Ascending aorta (tissue), 2 donors: ENCODE measurements at regions not wholly inside any gene's neighbourhood (a gene's known extent, or its start where the extent isn't known, plus 50 kb on each side); places are given as distances from the start of the nearest gene placed in this dataset.
"Not testable (repeated sequence)": the region's sequence is repeated elsewhere in the genome, so short reads cannot be mapped to it uniquely, and the experiment has no call there.

ENCODE experiments used
- DNase-seq, 2 donors: peaks; one replicate each; pipeline ENCODE4 v3.0.0-alpha.2; 2019; ENCODE audit warnings: low spot score in 2 of 2
- H3K27ac ChIP-seq, 2 donors: fragments of 200-600 bp; sonication (generic); one replicate each; pipeline ENCODE4 v1.5.1; 2016 to 2017; ENCODE audit warnings: mild to moderate bottlenecking in 1 of 2
- H3K27me3 ChIP-seq: fragments of 200-600 bp; sonication (generic); one replicate; pipeline ENCODE4 v1.5.1; 2017
- H3K36me3 ChIP-seq, 2 donors: fragments of 200-600 bp; sonication (generic); one replicate each; pipeline ENCODE4 v1.5.1; 2016
- H3K4me1 ChIP-seq, 2 donors: fragments of 200-600 bp; sonication (generic); one replicate each; pipeline ENCODE4 v1.5.1; 2016 to 2017; ENCODE audit warnings: mild to moderate bottlenecking in 1 of 2
- H3K4me3 ChIP-seq, 2 donors: fragments of 200-600 bp; sonication (generic); one replicate each; pipeline ENCODE4 v1.5.1; 2016 to 2017; ENCODE audit warnings: mild to moderate bottlenecking in 1 of 2
- H3K9me3 ChIP-seq, 2 donors: fragments of 200-600 bp; sonication (generic); one replicate each; pipeline ENCODE4 v1.5.1; 2016
- CTCF ChIP-seq, 3 experiments: fragments of 200-600 bp in 2 of 3; fragments of 450-650 bp in 1 of 3; sonication (generic) in 2 of 3; IDR thresholded peaks; one replicate each; pipeline ENCODE4 v1.5.1; 2016 to 2019; ENCODE audit warnings: antibody characterized with exemption in 3 of 3, mild to moderate bottlenecking in 1 of 3, moderate library complexity in 1 of 3
- intact Hi-C: fragments of 100-400 bp; cut with DNase I; formaldehyde crosslinking; loops from one replicate; pipeline ENCODE4 v1.15.1; 2023

DNA sequence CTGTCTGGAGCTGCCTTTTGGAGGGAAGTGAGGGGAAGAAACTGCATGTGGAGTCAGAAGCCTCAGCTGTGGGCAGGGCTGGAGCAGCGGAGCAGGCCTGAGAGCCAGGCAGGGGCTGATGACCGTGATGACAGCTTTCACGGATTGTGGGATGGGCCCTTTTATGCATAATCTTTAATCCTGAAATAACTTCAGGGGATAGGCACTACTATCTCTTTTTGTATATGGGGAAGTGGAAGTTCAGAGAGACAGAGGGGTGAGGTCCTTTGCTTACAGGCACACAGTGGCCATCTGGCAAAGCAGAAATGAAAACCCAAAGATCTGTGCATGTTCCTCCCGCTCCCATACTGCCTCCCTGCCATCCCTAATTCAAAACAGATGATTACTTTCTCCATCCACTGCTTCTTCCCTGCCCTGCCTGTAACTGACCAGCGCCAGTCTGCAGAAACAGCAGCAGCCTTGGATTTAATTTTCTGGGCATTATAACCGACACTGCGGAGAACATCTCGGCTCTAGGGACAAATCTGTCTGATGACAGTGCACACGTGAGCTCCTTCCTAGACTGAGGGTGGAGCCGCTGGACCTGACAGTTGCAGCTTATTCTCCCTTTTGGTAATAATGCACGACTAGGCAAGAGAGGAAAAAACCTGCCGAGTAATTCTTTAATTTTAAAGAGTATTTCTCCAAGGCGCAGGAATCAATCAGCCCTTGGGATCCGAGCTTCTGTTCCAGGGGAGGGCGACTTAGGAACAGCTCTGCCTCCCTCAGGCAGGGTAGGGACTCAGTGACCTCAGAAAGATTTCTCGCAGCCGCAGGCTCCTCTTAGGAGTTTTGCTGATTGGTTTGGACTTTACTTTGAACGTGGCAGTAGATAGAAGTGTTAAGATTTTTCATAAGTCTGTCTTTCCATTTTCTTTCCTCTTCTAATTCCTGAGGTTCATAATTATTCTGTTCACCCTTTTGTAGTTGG is 95.4 kb downstream of the UTP18 start:
- no peak for TF ChIP-seq CTCF (IDR thresholded peaks at IDR 0.05)
- no peak overlapping the region for H3K27ac ChIP-seq
- DNase-seq, result no peak
- H3K4me1 ChIP-seq, result no peaks in the 10 kb centered on the region
- no peaks in the 10 kb centered on the region for H3K36me3 ChIP-seq
- intact Hi-C loops, result no loop called here
- H3K27me3 ChIP-seq, result no peaks in the 10 kb centered on the region
- no peaks in the 10 kb centered on the region for H3K9me3 ChIP-seq
- H3K4me3 ChIP-seq, result no peak overlapping the region

DNA sequence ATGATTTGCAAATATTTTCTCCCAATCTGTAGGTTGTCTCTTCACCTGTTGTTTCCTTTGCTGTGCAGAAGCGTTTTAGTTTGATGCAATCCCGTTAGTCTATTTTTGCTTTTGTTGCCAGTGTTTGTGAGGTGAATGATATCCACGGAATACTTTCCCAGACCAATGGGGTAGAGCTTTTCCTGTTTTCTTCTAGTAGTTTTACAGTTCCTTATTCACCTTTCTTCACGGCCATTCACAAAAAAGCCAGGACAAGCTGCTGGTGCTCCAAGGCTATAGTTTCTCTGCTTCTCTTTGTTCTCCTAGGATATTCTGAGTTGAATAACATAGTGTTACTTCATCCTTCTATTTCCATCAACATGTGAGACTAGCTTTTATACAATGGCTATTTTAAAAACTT is 98.7 kb downstream of the UTP18 start:
- TF ChIP-seq CTCF (IDR thresholded peaks at IDR 0.05), result no peak
- no peaks in the 10 kb centered on the region for H3K27me3 ChIP-seq
- no peak overlapping the region for H3K4me3 ChIP-seq
- intact Hi-C loops, result no loop called here
- no peak overlapping the region for H3K27ac ChIP-seq
- no peaks in the 10 kb centered on the region for H3K9me3 ChIP-seq
- H3K4me1 ChIP-seq, result no peaks in the 10 kb centered on the region
- H3K36me3 ChIP-seq, result no peaks in the 10 kb centered on the region
- no peak for DNase-seq

DNA sequence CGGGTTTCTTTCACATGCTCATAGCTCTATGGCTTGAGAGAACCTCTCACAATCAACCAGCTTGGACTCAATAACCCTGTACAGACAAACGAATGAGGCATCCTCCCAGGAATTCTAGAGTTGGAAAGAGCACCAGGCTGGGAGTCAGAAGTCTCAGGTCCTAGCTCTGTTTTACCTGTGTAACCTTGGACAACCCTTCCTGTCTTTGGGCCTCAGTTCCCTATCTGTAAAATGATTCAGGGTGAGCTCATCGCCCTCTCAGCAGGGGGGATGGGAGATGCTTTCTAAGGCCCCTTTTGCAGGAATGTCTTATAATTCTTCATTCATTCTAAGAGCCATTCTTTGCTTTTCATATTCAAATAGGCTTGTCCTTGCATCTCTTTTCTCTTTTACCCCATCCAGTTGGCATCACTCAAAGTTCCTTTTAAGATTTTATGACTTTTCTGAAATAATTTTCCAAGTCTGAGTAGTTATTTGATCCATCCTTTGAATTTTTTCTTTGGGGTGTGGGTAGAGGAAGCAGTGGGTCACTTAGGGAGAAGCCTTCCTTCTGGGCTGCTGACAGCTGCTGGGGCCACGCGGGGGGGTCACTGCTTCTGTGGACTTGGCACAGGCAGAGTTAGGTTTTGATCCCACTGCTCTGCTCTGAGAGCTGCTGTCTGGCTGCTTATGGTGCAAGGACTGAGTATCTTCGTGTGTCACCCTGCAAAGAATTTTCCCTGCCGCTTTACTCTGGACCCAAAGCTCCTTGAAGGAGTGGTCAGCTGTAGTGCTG is 102.7 kb downstream of the UTP18 start:
- Histone ChIP-seq H3K4me1 (no peaks in the 10 kb centered on the region), H3K27ac (no peak overlapping the region), H3K9me3 (no peaks in the 10 kb centered on the region), H3K27me3 (no peaks in the 10 kb centered on the region), H3K4me3 (no peak overlapping the region), H3K36me3 (no peaks in the 10 kb centered on the region)
- intact Hi-C loops, result no loop called here
- no peak for TF ChIP-seq CTCF (IDR thresholded peaks at IDR 0.05)
- no peak for DNase-seq

GRCh38 chr17:51365090-51365489 is 104.7 kb downstream of the UTP18 start:
- Histone ChIP-seq H3K4me1 (no peaks in the 10 kb centered on the region), H3K27me3 (no peaks in the 10 kb centered on the region), H3K27ac (no peak overlapping the region), H3K36me3 (no peaks in the 10 kb centered on the region), H3K4me3 (no peak overlapping the region), H3K9me3 (no peaks in the 10 kb centered on the region)
- DNase-seq, result no peak
- intact Hi-C loops, result no loop called here
- TF ChIP-seq CTCF (IDR thresholded peaks at IDR 0.05), result no peak

- intact Hi-C loops, result no loop called here
- H3K9me3 ChIP-seq, result no peaks in the 10 kb centered on the region
- no peak overlapping the region for H3K4me3 ChIP-seq
- H3K36me3 ChIP-seq, result no peaks in the 10 kb centered on the region
- H3K27me3 ChIP-seq, result no peaks in the 10 kb centered on the region
- no peak for DNase-seq
- no peak overlapping the region for H3K27ac ChIP-seq
- no peak for TF ChIP-seq CTCF (IDR thresholded peaks at IDR 0.05)
- H3K4me1 ChIP-seq, result no peaks in the 10 kb centered on the region
Measured at GRCh38 chr17:51366866-51367265, 106.5 kb downstream of the UTP18 start.

DNA sequence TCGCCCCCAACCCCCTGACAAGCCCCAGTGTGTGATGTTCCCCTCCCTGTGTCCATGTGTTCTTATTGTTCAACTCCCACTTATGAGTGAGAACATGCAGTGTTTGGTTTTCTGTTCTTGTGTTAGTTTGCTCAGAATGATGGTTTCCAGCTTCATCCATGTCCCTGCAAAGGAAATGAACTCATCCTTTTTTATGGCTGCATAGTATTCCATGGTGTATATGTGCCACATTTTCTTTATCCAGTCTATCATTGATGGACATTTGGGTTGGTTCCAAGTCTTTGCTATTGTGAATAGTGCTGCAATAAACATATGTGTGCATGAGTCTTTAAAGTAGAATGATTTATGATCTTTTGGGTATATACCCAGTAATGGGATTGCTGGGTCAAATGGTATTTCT is 107.5 kb downstream of the UTP18 start:
- H3K4me1 ChIP-seq, DNase-seq, intact Hi-C loops, H3K27ac ChIP-seq, H3K36me3 ChIP-seq, H3K9me3 ChIP-seq, H3K27me3 ChIP-seq, H3K4me3 ChIP-seq: not testable (repeated sequence)
